Sciatic nerve (tissue), 2 donors: ENCODE measurements at regions not wholly inside any gene's neighbourhood (a gene's known extent, or its start where the extent isn't known, plus 50 kb on each side); places are given as distances from the start of the nearest gene placed in this dataset.
"Not testable (repeated sequence)": the region's sequence is repeated elsewhere in the genome, so short reads cannot be mapped to it uniquely, and the experiment has no call there.

ENCODE experiments used
- ATAC-seq: fragments of 200-7000 bp; cut with Tn5 transposase; one replicate; pipeline ENCODE4 v1.9.1; 2020; ENCODE audit warnings: mild to moderate bottlenecking, moderate library complexity
- DNase-seq: peaks from one replicate; pipeline ENCODE4 v3.0.0-alpha.2; 2020; ENCODE audit warnings: low spot score
- intact Hi-C: fragments of 100-400 bp; cut with DNase I; formaldehyde crosslinking; loops from one replicate; pipeline ENCODE4 v1.14.2; 2022
- donor health status: DM: no; HTN: no; CAD: no.
- donor health status: DM: no; HTN: no; CAD: no.

DNA sequence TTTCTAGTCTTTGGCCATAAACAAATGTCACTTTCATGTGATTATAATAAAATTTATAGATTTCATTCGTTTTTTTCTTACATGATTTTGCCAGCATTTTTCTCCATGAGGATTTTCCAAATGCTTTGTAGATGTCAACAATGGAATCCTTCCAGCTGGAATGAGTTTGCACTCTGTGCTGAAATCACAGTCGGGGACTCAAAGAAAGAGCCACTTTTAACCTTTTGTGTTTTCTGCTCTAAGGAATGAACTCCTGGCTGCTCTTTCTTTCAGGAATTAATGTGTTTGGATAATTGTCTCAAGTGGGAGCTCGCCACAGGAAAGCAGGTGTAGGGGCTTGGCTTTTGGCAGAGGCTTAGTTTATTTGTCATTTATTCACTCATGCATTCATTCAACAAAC lies 372.3 kb upstream of the SALL1 start:
- intact Hi-C loops = no loop called here
- no peak for DNase-seq
- peak; percentile 50 for ATAC-seq

GRCh38 chr16:51522902-51523301 lies 371.8 kb upstream of the SALL1 start:
- intact Hi-C loops = no loop called here
- no peak for DNase-seq

GRCh38 chr16:51516960-51517359 lies 365.9 kb upstream of the SALL1 start:
- intact Hi-C loops = not testable (repeated sequence)

More at GRCh38 chr16:51522902-51523301, 371.8 kb upstream of the SALL1 start:
- no peak for ATAC-seq

GRCh38 chr16:51510416-51510815 lies 359.3 kb upstream of the SALL1 start:
- intact Hi-C loops = no loop called here
- DNase-seq (no peak), ATAC-seq (no peak)

More at GRCh38 chr16:51516960-51517359, 365.9 kb upstream of the SALL1 start:
- not testable (repeated sequence) for ATAC-seq, DNase-seq

DNA sequence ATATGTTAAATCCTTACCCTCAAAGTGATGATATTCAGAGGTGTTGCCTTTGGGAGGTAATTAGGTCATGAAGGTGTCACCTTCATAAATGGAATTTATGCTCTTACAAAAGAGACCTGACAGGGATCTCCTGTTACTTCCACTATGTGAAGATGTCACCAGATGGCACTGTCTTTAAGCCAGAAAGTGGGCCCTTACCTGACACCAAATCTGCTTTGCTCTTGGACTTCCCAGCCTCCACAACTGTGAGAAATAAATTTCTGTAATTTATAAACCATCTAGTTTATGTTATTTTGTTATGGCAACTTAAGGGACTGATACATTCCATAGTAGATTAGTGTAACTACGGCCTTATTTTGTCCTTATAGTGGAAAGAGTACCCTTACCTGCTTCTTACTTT lies 358.3 kb upstream of the SALL1 start:
- DNase-seq (no peak), ATAC-seq (no peak)
- intact Hi-C loops = no loop called here

- ATAC-seq (no peak), DNase-seq (no peak)
- intact Hi-C loops = no loop called here
Measured at GRCh38 chr16:51508490-51509212, 357.6 kb upstream of the SALL1 start.

GRCh38 chr16:51507286-51507685 lies 356.2 kb upstream of the SALL1 start:
- ATAC-seq (no peak), DNase-seq (no peak)
- intact Hi-C loops = no loop called here

DNA sequence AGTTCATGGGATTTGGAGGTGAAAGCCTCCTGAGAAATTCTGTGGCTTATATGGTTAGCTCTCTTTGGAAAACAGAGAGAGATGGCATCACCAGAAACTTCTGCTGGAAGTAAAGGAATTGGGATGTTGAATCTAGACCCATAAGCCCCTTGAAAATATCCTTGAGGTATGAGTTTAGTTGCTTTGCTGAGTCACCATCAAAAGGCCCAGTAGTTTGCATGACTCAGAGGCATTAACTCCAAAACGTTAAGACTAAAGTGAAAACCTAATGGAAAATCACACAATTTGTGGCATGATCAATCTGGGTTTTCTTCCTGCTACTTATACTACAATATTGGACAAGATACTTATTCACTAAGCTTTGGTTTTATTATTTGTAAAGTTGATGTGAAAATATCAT lies 349.2 kb upstream of the SALL1 start:
- DNase-seq (no peak), ATAC-seq (no peak)
- intact Hi-C loops = no loop called here

GRCh38 chr16:51497541-51498211 lies 346.6 kb upstream of the SALL1 start:
- DNase-seq (no peak), ATAC-seq (no peak)
- intact Hi-C loops = no loop called here

DNA sequence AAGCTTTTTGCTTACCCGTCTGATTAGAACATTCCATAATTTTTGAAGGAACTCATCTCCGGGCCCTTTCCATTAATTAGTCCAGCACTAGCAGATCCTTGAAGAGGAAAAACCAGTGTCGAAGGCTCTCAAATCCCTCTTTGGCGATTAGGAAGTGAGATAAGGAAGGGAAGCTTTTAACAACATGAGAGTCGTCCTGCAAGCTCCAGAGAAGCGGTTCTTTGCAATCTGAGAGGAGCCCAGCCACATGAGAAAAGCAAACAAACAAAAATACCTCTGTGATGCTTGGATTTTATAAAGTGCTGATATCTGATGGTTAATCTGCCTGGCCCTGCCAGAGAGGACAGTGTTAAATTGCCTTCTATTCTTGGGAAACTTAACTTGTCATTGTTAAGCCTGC lies 339.8 kb upstream of the SALL1 start:
- intact Hi-C loops = no loop called here
- no peak for ATAC-seq
- DNase-seq = no peak

GRCh38 chr16:51487880-51488279 lies 336.8 kb upstream of the SALL1 start:
- no peak for ATAC-seq

GRCh38 chr16:51474414-51475091 lies 323.5 kb upstream of the SALL1 start:
- ATAC-seq = no peak
- intact Hi-C loops = no loop called here
- DNase-seq = no peak

More at GRCh38 chr16:51487880-51488279, 336.8 kb upstream of the SALL1 start:
- intact Hi-C loops = no loop called here
- no peak for DNase-seq

DNA sequence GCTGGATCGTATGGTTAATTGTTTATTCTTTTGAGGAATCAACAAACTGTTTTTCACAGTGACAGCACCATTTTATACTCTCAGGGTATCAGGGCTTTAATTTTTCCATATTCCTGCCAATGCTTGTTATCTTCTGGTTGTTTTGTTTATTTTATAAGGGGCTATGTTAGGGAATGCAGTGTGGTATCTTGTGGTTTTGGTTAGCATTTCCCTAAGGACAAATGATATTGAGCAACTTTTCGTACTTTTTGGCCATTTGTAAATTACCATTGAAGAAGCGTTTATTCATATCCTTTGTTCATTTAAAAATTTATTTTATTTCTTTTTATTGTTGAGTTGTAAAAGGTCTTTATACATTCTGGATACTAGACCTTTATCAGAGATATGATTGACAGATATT lies 322.0 kb upstream of the SALL1 start:
- intact Hi-C loops = no loop called here
- DNase-seq = no peak
- no peak for ATAC-seq

GRCh38 chr16:51470492-51470891 lies 319.4 kb upstream of the SALL1 start:
- ATAC-seq (no peak), DNase-seq (no peak)

GRCh38 chr16:51464996-51465395 lies 313.9 kb upstream of the SALL1 start:
- DNase-seq = no peak
- intact Hi-C loops = no loop called here
- no peak for ATAC-seq

More at GRCh38 chr16:51470492-51470891, 319.4 kb upstream of the SALL1 start:
- intact Hi-C loops = no loop called here

- DNase-seq = no peak
- no peak for ATAC-seq
- intact Hi-C loops = no loop called here
Measured at GRCh38 chr16:51461255-51461654, 310.2 kb upstream of the SALL1 start.

DNA sequence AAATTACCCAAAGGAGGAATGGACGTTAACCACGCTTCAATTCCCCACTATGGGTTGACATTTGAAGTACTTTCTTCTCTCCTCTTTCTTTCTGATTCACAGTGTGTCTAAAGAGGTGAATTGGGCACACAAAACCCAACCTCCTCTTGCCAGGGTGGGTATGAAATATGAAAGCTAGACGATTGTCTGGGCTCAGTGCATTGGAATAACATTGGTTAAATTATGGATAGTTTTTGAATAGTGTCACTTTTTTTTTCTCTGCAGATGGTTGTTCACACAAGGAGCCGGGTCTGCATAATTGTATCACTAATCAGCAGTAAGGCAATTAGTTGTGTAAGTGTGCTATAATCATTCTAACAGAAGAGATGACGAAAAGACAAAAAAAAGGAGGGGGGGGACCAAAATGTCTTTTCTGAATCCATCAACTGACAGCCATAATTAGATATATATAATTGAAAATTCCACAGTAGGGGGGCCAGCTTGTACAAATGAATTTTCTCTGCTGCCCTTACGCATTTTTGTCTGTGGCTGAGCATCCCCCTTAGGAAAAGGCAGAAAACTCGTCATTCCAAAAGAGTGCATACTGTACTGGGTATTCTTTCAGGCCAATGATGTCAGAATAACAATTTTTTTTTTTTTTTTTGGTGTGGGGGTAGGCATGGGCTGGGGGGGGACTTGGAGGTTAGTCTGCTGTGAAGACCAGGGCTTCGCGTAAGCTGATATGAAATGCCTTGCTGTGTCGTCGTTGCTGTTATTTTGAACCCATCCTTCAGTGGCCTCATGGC lies 307.5 kb upstream of the SALL1 start:
- ATAC-seq (no peak), DNase-seq (no peak)
- intact Hi-C loops = no loop called here

- DNase-seq (no peak), ATAC-seq (no peak)
- intact Hi-C loops = no loop called here
Measured at GRCh38 chr16:51457775-51458174, 306.7 kb upstream of the SALL1 start.

- intact Hi-C loops = no loop called here
- ATAC-seq = no peak
- DNase-seq = no peak
Measured at GRCh38 chr16:51455398-51455797, 304.3 kb upstream of the SALL1 start.
